SK-N-MC (cell line): ENCODE measurements at regions not wholly inside any gene's neighbourhood (a gene's known extent, or its start where the extent isn't known, plus 50 kb on each side); places are given as distances from the start of the nearest gene placed in this dataset.

Source experiments
- DNase-seq: peaks from one replicate; pipeline ENCODE4 v3.0.0-alpha.2; 2011; ENCODE audit warnings: low read depth, low spot score
- H3K27ac ChIP-seq: fragments of 200-600 bp; sonication (generic); 2 replicates; pipeline ENCODE4 v1.5.1; 2016; ENCODE audit warnings: mixed run types
- H3K36me3 ChIP-seq: fragments of 200-600 bp; sonication (generic); 2 replicates; pipeline ENCODE4 v1.6.1; 2017; ENCODE audit warnings: antibody characterized with exemption, low read length, mixed read lengths; ENCODE audit not compliant: insufficient read depth
- H3K4me3 ChIP-seq: fragments of 200-600 bp; sonication (generic); 2 replicates; pipeline ENCODE4 v1.5.1; 2016
- H3K9ac ChIP-seq: fragments of 200-600 bp; sonication (generic); 2 replicates; pipeline ENCODE4 v1.8.0; 2017; ENCODE audit warnings: mixed run types, mixed read lengths; ENCODE audit not compliant: insufficient read length
- H3K9me3 ChIP-seq: fragments of 200-600 bp; sonication (generic); 2 replicates; pipeline ENCODE4 v1.6.1; 2017; ENCODE audit warnings: low read depth, mild to moderate bottlenecking, antibody characterized with exemption, low read length, moderate library complexity, mixed read lengths
- EZH2 ChIP-seq: fragments of 200-600 bp; sonication (generic); IDR thresholded peaks from one replicate; pipeline ENCODE4 v1.6.1; 2017; ENCODE audit warnings: antibody characterized with exemption
- FOXP2 ChIP-seq: optimal IDR thresholded peaks from 2 replicates; pipeline ENCODE3; 2011; ENCODE audit warnings: mild to moderate bottlenecking, moderate library complexity; ENCODE audit not compliant: insufficient read depth; ENCODE audit errors: extremely low read length, control extremely low read depth
- POLR2AphosphoS5 ChIP-seq: IDR thresholded peaks from 2 replicates; pipeline ENCODE4 v1.6.1; 2012; ENCODE audit warnings: mild to moderate bottlenecking, low read depth, low read length, borderline replicate concordance

DNA sequence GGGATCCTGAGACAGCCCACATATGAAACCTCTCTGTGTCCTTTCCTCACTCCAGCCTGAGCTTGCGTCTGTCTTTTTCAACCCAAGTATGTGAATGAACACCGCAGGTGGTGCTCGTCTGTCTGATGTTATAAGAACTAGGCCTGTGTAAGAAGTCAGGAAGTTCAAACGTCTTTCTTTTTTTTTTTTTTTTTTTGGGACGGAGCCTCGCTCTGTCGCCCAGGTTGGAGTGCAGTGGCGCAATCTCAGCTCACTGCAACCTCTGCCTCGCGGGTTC, 92.3 kb downstream of the ANKRD10 start:
- Histone ChIP-seq H3K27ac (no peak overlapping the region), H3K36me3 (no peaks in the 10 kb centered on the region), H3K4me3 (no peak overlapping the region), H3K9me3 (no peaks in the 10 kb centered on the region), H3K9ac (no peak overlapping the region)
- no peak for TF ChIP-seq EZH2
- no peak for TF ChIP-seq FOXP2
- no peak for TF ChIP-seq POLR2AphosphoS5
- DNase-seq = no peak

DNA sequence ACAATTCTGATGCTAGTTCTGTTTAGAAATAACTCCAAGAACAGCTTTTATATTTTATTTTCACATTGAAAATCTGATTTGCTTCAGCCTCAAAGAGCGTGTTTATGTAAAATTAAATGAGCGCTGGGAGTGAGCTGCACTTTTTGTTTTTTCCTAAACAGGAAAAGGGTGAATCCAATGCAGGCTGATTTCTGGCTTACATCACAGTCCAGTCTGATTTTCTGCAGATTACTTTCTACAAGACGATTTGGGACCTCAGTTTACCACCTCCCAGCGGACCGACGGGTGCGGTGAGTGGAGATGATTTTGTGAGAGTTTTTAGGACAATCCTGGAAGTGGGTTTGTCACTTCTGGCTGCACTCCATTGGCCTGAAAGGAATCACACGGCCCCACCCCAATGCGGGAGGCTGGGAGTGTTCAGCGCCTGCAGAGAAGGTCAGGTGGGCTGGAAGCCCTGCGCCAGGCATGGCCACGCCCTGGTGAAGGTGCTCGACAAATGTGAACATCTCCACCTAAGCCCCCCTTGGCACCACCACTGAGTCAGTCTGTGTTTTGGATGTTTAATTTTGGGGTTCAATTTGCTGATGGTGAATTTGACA, 90.1 kb downstream of the ANKRD10 start:
- no peak for DNase-seq
- Histone ChIP-seq H3K9me3 (no peaks in the 10 kb centered on the region), H3K36me3 (no peaks in the 10 kb centered on the region), H3K27ac (no peak overlapping the region), H3K4me3 (no peak overlapping the region), H3K9ac (no peak overlapping the region)
- TF ChIP-seq EZH2 (no peak), FOXP2 (no peak), POLR2AphosphoS5 (no peak)

- H3K27ac ChIP-seq = no peak overlapping the region
- TF ChIP-seq POLR2AphosphoS5 (no peak), FOXP2 (no peak), EZH2 (no peak)
- no peak for DNase-seq
- no peak overlapping the region for H3K4me3 ChIP-seq
- H3K9me3 ChIP-seq = no peaks in the 10 kb centered on the region
- no peaks in the 10 kb centered on the region for H3K36me3 ChIP-seq
- H3K9ac ChIP-seq = no peak overlapping the region
Observed at GRCh38 chr13:110825516-110825915, 89.4 kb downstream of the ANKRD10 start.

GRCh38 chr13:110826101-110826500, 88.8 kb downstream of the ANKRD10 start:
- no peak for DNase-seq
- Histone ChIP-seq H3K9me3 (no peaks in the 10 kb centered on the region), H3K27ac (no peak overlapping the region), H3K4me3 (no peak overlapping the region), H3K36me3 (no peaks in the 10 kb centered on the region), H3K9ac (no peak overlapping the region)
- TF ChIP-seq EZH2 = no peak
- TF ChIP-seq POLR2AphosphoS5 = no peak

DNA sequence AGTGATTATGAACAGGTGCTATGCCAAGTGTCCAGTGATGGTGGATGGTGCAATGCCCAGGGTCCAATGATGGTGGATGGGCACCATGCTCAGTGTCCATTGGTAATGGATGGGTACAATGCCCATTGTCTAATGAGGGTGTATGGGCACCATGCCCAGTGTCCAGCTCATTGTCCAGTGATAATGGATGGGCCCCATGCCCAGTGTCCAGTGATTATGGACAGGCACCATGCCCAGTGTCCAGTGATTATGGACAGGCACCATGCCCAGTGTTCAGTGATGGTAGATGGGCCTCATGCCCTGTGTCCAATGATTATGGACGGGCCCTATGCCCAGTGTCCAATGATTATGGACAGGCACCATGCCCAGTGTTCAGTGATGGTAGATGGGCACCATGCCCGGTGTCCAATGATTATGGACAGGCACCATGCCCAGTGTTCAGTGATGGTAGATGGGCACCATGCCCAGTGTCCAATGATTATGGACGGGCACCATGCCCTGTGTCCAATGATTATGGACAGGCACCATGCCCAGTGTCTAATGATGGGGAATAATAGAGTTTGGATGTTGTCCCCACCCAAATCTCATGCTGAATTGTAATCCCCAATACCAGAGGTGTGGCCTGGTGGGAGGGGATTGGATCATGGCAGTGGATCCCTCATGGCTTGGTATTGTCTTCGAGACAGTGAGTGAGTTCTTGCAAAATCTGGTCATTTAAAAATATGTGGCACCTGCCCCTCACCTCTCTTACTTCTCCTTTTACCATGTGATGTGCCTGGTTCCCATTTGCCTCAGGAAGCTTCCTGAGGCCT, 87.8 kb downstream of the ANKRD10 start:
- DNase-seq = no peak
- Histone ChIP-seq H3K9ac (no peak overlapping the region), H3K27ac (no peak overlapping the region), H3K9me3 (no peaks in the 10 kb centered on the region), H3K36me3 (no peaks in the 10 kb centered on the region), H3K4me3 (no peak overlapping the region)
- no peak for TF ChIP-seq FOXP2
